Amniotic epithelial cell (primary cell): ENCODE measurements at regions not wholly inside any gene's neighbourhood (a gene's known extent, or its start where the extent isn't known, plus 50 kb on each side); places are given as distances from the start of the nearest gene placed in this dataset.
"Not testable (repeated sequence)": the region's sequence is repeated elsewhere in the genome, so short reads cannot be mapped to it uniquely, and the experiment has no call there.

Experiments
- DNase-seq: peaks from one replicate; pipeline ENCODE4 v3.0.0-alpha.2; 2010; ENCODE audit warnings: low read depth

GRCh38 chr4:3365326-3365725 is 72.5 kb downstream of the RGS12 start:
- no peak for DNase-seq

- DNase-seq = no peak
Observed at GRCh38 chr4:3365871-3366842, 73.3 kb downstream of the RGS12 start.

- DNase-seq = no peak
Observed at GRCh38 chr4:3366893-3367775, 74.3 kb downstream of the RGS12 start.

GRCh38 chr4:3367866-3368265 is 73.9 kb upstream of the HGFAC start:
- DNase-seq = no peak

GRCh38 chr4:3368334-3368733 is 73.4 kb upstream of the HGFAC start:
- DNase-seq = no peak

GRCh38 chr4:3368841-3369760 is 72.7 kb upstream of the HGFAC start:
- peak; percentile 23 for DNase-seq

GRCh38 chr4:3369781-3370674 is 71.7 kb upstream of the HGFAC start:
- DNase-seq = peak; percentile 54

- peak; percentile 35 for DNase-seq
Observed at GRCh38 chr4:3371033-3372001, 70.5 kb upstream of the HGFAC start.

GRCh38 chr4:3372264-3372932 is 69.4 kb upstream of the HGFAC start:
- DNase-seq = no peak

- DNase-seq = no peak
Observed at GRCh38 chr4:3372933-3373465, 68.8 kb upstream of the HGFAC start.

- DNase-seq = no peak
Observed at GRCh38 chr4:3373468-3373867, 68.3 kb upstream of the HGFAC start.

GRCh38 chr4:3374011-3374645 is 67.6 kb upstream of the HGFAC start:
- DNase-seq = no peak

GRCh38 chr4:3374667-3375066 is 67.1 kb upstream of the HGFAC start:
- no peak for DNase-seq

GRCh38 chr4:3375688-3376087 is 66.1 kb upstream of the HGFAC start:
- peak; percentile 62 for DNase-seq

GRCh38 chr4:3376266-3376665 is 65.5 kb upstream of the HGFAC start:
- DNase-seq = no peak

GRCh38 chr4:3377557-3377956 is 64.2 kb upstream of the HGFAC start:
- DNase-seq = no peak

- DNase-seq = not testable (repeated sequence)
Observed at GRCh38 chr4:3380336-3380735, 61.4 kb upstream of the HGFAC start.

- DNase-seq = not testable (repeated sequence)
Observed at GRCh38 chr4:3381208-3381607, 60.6 kb upstream of the HGFAC start.
